Colonic mucosa (tissue), 4 donors: ENCODE measurements at regions not wholly inside any gene's neighbourhood (a gene's known extent, or its start where the extent isn't known, plus 50 kb on each side); places are given as distances from the start of the nearest gene placed in this dataset.

ENCODE experiments used
- DNase-seq: peaks from one replicate; pipeline ENCODE4 v3.0.0-alpha.2; 2020
- H3K27ac ChIP-seq: fragments of 200-600 bp; one replicate; pipeline ENCODE4 v1.8.0; 2021
- H3K27me3 ChIP-seq: fragments of 200-600 bp; one replicate; pipeline ENCODE4 v1.8.0; 2021
- H3K36me3 ChIP-seq: fragments of 200-600 bp; one replicate; pipeline ENCODE4 v1.8.0; 2021
- H3K4me1 ChIP-seq: fragments of 200-600 bp; one replicate; pipeline ENCODE4 v1.8.0; 2021; ENCODE audit warnings: mild to moderate bottlenecking
- H3K4me3 ChIP-seq: fragments of 200-600 bp; one replicate; pipeline ENCODE4 v1.8.0; 2021
- H3K9ac ChIP-seq, 2 donors: one replicate each; pipeline ENCODE4 v1.7.0; 2013; ENCODE audit warnings: control low read depth in 2 of 2, low read depth in 2 of 2, low read length in 2 of 2
- H3K9me3 ChIP-seq: fragments of 200-600 bp; one replicate; pipeline ENCODE4 v1.8.0; 2021
- intact Hi-C: fragments of 100-400 bp; cut with DNase I; formaldehyde crosslinking; loops from one replicate; pipeline ENCODE4 v1.14.1; 2022
- TF ChIP-seq, protein P1 (sequence below): fragments of 200-600 bp; IDR thresholded peaks from one replicate; pipeline ENCODE4 v1.8.0; 2022; ENCODE audit warnings: antibody characterized with exemption, mild to moderate bottlenecking
- donor health status: healthy.
- donor health status: DM: no; HTN: no; CAD: no.
- donor health status: DM: no; HTN: no; CAD: no.

DNA sequence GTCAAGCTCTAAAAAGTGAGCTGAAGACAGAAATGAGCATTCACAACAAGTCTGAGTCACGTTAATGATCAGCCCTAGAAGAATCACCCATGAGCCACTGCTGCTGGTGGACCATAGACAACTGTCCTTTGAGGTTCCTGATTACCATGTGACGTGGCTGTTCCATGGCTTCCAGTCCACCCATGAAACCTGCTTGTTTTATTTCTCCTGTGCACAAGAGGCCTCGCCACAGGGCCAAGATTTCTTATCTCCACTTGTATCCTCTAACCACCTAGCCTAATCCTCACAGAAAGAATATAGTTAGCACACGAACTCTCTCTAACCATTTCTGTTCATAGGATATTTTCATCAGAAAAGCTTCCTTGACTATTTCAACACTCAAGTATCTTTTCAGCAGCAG lies 242.7 kb downstream of the MREG start:
- intact Hi-C loops, result no loop called here
- TF ChIP-seq, protein P1, sequence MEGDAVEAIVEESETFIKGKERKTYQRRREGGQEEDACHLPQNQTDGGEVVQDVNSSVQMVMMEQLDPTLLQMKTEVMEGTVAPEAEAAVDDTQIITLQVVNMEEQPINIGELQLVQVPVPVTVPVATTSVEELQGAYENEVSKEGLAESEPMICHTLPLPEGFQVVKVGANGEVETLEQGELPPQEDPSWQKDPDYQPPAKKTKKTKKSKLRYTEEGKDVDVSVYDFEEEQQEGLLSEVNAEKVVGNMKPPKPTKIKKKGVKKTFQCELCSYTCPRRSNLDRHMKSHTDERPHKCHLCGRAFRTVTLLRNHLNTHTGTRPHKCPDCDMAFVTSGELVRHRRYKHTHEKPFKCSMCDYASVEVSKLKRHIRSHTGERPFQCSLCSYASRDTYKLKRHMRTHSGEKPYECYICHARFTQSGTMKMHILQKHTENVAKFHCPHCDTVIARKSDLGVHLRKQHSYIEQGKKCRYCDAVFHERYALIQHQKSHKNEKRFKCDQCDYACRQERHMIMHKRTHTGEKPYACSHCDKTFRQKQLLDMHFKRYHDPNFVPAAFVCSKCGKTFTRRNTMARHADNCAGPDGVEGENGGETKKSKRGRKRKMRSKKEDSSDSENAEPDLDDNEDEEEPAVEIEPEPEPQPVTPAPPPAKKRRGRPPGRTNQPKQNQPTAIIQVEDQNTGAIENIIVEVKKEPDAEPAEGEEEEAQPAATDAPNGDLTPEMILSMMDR, result no peak
- no peak overlapping the region for H3K9ac ChIP-seq
- no peaks in the 10 kb centered on the region for H3K4me1 ChIP-seq
- no peaks in the 10 kb centered on the region for H3K36me3 ChIP-seq
- H3K9me3 ChIP-seq, result no peaks in the 10 kb centered on the region
- no peak for DNase-seq
- no peak overlapping the region for H3K4me3 ChIP-seq
- no peak overlapping the region for H3K27ac ChIP-seq
- H3K27me3 ChIP-seq, result no peaks in the 10 kb centered on the region

DNA sequence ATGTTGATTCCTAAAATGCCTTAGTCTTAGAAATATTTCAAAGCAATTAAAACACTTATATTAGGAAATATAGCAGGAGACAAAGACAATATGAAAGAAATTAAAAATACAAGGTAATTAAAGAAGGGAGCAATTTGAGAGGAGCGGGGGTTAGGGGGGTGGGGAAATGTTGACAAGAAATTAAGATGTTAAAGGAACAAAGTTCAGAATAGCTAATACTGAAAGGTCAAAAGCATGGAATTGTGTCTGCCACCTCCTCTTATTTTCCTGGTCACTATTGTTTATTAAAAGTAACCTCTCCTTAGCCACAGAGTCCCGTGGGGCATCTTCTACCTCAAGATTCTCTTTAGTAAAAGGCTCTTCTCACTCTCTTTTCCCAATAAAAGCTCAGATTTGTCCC lies 244.1 kb downstream of the MREG start:
- DNase-seq, result no peak
- TF ChIP-seq, protein P1, result no peak
- intact Hi-C loops, result no loop called here
- Histone ChIP-seq H3K9ac (no peak overlapping the region), H3K27ac (no peak overlapping the region), H3K4me1 (no peaks in the 10 kb centered on the region), H3K4me3 (no peak overlapping the region), H3K27me3 (no peaks in the 10 kb centered on the region), H3K9me3 (no peaks in the 10 kb centered on the region), H3K36me3 (no peaks in the 10 kb centered on the region)

DNA sequence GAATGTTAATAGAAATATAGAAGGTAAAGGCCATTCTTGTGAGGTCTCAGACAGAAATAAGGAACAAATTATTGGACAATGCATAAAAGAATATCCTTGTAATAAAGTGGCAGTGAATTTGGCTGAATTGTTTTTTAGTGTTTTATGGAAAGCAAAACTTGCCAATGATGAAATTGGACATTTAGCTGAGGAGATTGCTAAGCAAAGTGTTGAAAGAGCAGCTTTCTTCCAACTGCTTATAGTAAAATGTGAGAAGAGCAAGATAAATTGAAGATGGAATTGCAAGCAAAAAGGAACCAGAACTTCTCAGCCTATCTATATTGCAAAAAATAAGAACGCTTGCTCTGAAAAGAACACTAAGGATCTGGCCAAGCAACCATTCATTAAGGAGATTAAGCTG lies 245.7 kb downstream of the MREG start:
- TF ChIP-seq, protein P1, result no peak
- H3K27me3 ChIP-seq, result no peaks in the 10 kb centered on the region
- intact Hi-C loops, result no loop called here
- no peak for DNase-seq
- no peaks in the 10 kb centered on the region for H3K36me3 ChIP-seq
- H3K27ac ChIP-seq, result no peak overlapping the region
- no peaks in the 10 kb centered on the region for H3K9me3 ChIP-seq
- no peak overlapping the region for H3K9ac ChIP-seq
- no peak overlapping the region for H3K4me3 ChIP-seq
- no peaks in the 10 kb centered on the region for H3K4me1 ChIP-seq

DNA sequence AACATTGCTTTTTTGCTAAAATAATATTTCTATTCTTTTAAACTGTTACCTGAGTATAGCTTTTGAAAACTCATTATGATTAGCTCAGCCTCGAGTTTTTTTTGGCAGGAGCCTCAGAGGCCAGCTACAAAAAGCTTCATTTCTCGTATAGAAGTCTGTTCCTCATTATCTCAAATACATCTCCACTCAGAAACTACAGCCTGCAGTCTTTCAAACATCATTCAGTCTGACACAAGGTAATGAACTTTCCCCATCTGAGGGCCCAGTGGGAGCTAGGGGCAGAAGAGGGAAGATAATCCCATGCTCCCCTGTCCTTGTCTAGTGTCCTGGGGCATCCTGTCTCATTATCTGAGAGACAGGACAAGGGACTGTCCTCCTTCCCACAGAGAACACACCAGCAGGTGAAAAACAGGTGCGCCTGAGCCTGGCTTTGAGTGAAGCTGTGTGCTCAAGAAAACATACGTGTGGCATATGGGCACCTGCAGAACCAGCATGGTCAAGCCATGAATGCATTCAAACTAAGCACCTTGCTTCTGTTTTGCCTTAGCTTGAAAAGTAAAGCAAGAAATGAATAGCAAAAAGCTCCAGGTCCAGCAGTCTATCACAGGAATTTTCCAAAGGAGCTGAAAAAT lies 247.5 kb downstream of the MREG start:
- TF ChIP-seq, protein P1, result no peak
- Histone ChIP-seq H3K27ac (no peak overlapping the region), H3K9me3 (no peaks in the 10 kb centered on the region), H3K4me3 (no peak overlapping the region), H3K27me3 (no peaks in the 10 kb centered on the region), H3K36me3 (no peaks in the 10 kb centered on the region), H3K9ac (no peak overlapping the region), H3K4me1 (no peaks in the 10 kb centered on the region)
- DNase-seq, result no peak
- intact Hi-C loops, result no loop called here

DNA sequence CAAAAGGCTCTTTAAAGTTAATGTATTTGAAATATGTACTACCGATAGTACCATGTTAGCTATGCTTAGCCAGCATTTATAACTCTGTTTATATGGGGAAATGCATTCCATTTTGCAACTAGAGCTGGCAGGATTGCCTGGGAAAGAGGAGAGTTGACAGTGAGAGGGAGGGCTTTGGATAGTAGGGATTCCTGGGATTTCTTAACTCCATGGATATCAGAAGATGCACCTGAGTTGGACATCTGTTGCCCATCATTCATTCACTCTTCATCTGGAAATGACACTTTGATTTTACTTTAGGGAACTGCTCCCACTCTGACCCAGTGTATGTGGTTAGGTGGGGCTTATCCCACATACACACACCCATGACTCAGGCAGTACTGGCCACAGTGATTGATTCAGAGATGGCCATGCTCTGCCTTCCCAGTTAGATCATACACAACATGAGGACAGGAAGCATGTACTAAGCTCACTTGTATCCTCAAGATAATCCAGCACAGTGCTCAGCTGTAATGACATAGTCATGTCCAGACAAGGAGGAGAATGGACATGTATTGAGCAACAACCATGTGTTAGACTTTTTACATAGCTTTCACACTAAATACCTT lies 248.8 kb downstream of the MREG start:
- no peak overlapping the region for H3K4me3 ChIP-seq
- no peaks in the 10 kb centered on the region for H3K4me1 ChIP-seq
- intact Hi-C loops, result no loop called here
- TF ChIP-seq, protein P1, result no peak
- no peak for DNase-seq
- H3K9ac ChIP-seq, result no peak overlapping the region
- no peaks in the 10 kb centered on the region for H3K27me3 ChIP-seq
- H3K36me3 ChIP-seq, result no peaks in the 10 kb centered on the region
- H3K9me3 ChIP-seq, result no peaks in the 10 kb centered on the region
- H3K27ac ChIP-seq, result no peak overlapping the region
